ENCODE measurements at regions not wholly inside any gene's neighbourhood (a gene's known extent, or its start where the extent isn't known, plus 50 kb on each side); places are given as distances from the start of the nearest gene placed in this dataset.

DNA sequence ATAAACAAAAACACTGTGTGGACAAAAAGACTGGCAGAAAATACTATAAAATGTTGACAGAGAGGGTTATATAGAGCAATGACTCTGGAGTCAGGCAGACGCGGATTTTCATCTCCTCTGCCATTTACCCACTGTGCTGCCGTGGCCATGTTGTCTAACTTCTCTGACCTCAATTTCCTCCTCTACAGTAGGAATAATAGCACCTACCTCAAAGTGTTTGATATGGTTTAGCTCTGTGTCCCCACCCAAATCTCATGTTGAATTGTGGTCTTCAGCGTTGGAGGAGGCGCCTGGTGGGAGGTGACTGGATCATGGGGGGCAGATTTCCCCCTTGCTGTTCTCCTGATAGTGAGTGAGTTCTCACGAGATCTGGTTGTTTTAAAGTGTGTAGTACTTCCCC lies 78.2 kb upstream of the CALN1 start:
- no peak overlapping the region for H3K4me3 ChIP-seq (ENCODE audit: low read length)
- no peak for DNase-seq (ENCODE audit: low read depth)
- TF ChIP-seq, protein P1, sequence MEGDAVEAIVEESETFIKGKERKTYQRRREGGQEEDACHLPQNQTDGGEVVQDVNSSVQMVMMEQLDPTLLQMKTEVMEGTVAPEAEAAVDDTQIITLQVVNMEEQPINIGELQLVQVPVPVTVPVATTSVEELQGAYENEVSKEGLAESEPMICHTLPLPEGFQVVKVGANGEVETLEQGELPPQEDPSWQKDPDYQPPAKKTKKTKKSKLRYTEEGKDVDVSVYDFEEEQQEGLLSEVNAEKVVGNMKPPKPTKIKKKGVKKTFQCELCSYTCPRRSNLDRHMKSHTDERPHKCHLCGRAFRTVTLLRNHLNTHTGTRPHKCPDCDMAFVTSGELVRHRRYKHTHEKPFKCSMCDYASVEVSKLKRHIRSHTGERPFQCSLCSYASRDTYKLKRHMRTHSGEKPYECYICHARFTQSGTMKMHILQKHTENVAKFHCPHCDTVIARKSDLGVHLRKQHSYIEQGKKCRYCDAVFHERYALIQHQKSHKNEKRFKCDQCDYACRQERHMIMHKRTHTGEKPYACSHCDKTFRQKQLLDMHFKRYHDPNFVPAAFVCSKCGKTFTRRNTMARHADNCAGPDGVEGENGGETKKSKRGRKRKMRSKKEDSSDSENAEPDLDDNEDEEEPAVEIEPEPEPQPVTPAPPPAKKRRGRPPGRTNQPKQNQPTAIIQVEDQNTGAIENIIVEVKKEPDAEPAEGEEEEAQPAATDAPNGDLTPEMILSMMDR (conservative IDR thresholded peaks at IDR 0.05; ENCODE audit: low read depth, low read length), result no peak

DNA sequence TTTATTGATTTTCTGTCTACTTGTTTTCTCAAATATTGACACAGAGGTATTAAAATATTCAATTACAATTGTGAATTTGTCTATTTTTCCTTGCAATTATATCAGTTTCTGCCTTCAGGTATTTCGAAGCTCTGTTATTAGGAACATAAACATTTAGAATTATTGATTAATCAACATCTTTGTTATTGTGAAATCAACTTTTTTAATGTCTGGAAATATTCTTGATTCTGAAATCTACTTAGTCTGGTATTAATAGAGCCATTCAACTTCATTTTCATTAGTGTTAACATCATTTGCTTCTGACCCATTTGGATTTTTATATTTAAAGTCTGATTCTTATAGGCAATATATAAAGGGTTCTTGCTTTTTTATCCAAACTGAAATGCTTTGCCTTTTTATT lies 69.8 kb upstream of the CALN1 start:
- H3K4me3 ChIP-seq (ENCODE audit: low read length), result no peak overlapping the region
- TF ChIP-seq, protein P1 (conservative IDR thresholded peaks at IDR 0.05; ENCODE audit: low read depth, low read length), result no peak
- no peak for DNase-seq (ENCODE audit: low read depth)

DNA sequence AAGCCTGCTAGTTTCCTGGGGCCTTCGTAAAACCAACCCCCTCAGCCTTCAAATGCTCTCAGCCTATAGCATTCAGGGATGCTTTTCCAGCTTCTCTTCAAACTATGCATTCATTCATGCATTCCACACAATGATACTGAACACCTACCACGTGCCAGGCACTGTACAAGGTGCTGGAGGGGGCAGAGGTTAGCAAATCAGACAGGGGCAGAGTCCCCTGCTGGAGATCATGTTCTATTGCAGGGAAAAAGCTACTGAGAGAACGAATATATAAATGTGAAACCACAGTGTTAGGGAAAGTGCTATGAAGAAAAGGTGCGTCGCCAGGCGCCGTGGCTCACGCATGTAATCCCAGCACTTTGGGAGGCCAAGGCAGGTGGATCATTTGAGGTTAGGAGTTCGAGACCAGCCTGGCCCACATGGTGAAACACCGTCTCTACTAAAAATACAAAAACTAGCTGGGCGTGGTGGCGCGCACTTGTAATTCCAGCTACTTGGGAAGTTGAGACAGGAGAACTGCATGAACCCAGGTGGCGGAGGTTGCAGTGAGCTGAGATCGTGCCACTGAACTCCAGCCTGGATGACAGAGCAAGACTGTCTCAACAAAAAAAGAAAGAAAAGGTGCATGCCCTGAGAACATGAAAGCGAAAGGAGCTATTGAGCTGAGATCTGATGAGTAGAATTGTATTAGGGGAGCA lies 64.6 kb upstream of the CALN1 start:
- H3K4me3 ChIP-seq (ENCODE audit: low read length), result no peak overlapping the region
- DNase-seq (ENCODE audit: low read depth), result no peak
- TF ChIP-seq, protein P1 (conservative IDR thresholded peaks at IDR 0.05; ENCODE audit: low read depth, low read length), result no peak

DNA sequence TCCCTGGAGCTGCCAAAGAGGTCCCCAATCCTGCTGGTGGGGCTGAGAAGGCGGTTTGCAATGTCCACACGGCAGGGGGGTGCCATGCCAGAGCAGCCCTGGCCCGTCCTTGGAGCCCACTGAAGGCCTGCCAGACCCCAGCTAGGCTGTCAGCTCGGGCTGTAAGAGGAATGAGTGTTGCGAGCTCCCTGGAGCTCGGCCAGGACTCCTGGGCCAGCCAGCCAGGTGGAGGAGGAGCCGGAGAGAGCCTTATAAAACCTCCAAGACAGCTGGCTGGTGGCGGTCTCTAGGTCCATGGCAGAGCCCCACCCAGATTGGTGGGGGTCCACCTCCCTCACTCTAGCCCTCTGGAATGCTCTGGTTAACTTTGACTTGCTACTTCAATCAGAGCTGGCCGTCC lies 55.1 kb upstream of the CALN1 start:
- TF ChIP-seq, protein P1 (conservative IDR thresholded peaks at IDR 0.05; ENCODE audit: low read depth, low read length), result no peak
- no peak for DNase-seq (ENCODE audit: low read depth)
- no peak overlapping the region for H3K4me3 ChIP-seq (ENCODE audit: low read length)

DNA sequence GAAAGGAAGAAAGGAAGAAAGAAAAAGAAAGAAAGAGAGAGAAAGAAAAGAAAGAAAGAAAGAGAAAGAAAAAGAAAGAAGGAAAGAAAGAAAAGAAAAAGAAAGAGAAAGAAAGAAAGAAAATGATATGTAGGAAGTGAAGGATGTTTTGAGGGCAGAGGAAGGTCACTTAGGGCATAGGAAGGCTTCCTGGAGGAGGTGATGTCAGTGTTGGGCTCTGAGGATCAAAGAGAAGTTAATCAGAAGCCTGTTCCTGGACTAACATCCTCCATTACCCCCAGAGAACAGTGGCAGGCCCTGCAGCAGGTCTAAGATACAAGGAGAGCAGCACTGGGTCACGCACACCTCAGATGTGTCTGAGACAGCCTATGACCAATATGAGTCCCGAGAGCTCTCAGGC lies 54.7 kb upstream of the CALN1 start:
- H3K4me3 ChIP-seq (ENCODE audit: low read length), result no peak overlapping the region
- DNase-seq (ENCODE audit: low read depth), result no peak
- TF ChIP-seq, protein P1 (conservative IDR thresholded peaks at IDR 0.05; ENCODE audit: low read depth, low read length), result no peak

DNA sequence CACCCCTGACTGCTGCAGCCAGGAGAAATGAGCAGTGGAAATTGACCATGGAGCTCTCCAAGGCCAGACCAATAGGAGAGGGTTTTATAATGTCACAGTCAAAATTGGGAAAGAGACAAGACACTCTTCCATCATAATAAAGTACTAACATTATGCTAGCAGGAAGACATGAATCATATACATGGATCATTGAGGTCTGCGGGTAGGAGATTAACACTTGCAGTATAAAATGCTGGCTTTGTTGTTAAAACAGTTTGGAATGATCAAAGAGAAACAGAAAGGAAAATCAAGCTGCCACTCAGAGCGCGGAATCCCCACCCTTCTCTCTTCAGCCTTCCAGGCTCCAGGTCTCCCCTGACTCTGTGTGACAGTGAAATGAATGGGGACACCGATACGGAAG lies 53.4 kb upstream of the CALN1 start:
- H3K4me3 ChIP-seq (ENCODE audit: low read length), result no peak overlapping the region
- DNase-seq (ENCODE audit: low read depth), result no peak
- TF ChIP-seq, protein P1 (conservative IDR thresholded peaks at IDR 0.05; ENCODE audit: low read depth, low read length), result no peak

DNA sequence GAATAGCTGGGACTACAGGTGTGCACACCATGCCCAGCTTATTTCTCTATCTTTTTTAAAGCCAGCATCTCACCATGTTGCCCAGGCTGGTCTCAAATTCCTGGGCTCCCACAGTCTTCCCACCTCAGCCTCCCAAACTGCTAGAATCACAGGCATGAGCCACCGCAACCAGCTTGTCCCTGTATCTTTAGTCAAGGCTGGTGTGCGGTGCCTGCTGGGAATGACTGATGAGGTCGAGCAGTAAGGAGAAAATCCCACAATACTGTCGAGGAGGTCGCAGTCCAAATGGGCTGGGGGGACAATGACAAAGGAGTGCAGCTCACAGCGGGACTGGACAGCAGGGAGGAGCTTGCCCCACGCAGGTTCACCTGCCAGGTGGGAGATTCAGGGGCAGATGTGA lies 50.2 kb upstream of the CALN1 start:
- DNase-seq (ENCODE audit: low read depth), result no peak
- TF ChIP-seq, protein P1 (conservative IDR thresholded peaks at IDR 0.05; ENCODE audit: low read depth, low read length), result no peak
- no peak overlapping the region for H3K4me3 ChIP-seq (ENCODE audit: low read length)

Data from retinal pigment epithelial cell (primary cell).